ENCODE measurements at regions not wholly inside any gene's neighbourhood (a gene's known extent, or its start where the extent isn't known, plus 50 kb on each side); places are given as distances from the start of the nearest gene placed in this dataset.

DNA sequence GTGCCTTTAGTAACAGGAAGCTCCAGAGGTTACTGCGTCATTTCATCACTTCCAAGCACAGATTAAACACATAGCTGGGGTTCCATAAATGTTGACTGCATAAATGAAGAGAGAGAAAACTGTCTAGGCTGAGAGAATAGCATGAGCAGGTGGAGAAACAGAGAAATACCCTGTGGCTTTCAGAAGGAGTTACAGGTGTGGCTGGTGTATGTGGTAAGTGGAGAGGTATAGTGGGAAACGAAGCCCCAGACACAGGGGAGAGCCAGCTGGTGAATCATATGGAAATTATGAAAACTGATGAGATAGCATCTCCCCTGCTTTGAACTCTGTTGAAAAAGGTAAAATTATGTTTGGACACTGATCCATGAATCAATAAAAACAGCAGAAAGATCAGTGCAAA is 807.4 kb upstream of the POU3F3 start:
- TF ChIP-seq, protein P1, sequence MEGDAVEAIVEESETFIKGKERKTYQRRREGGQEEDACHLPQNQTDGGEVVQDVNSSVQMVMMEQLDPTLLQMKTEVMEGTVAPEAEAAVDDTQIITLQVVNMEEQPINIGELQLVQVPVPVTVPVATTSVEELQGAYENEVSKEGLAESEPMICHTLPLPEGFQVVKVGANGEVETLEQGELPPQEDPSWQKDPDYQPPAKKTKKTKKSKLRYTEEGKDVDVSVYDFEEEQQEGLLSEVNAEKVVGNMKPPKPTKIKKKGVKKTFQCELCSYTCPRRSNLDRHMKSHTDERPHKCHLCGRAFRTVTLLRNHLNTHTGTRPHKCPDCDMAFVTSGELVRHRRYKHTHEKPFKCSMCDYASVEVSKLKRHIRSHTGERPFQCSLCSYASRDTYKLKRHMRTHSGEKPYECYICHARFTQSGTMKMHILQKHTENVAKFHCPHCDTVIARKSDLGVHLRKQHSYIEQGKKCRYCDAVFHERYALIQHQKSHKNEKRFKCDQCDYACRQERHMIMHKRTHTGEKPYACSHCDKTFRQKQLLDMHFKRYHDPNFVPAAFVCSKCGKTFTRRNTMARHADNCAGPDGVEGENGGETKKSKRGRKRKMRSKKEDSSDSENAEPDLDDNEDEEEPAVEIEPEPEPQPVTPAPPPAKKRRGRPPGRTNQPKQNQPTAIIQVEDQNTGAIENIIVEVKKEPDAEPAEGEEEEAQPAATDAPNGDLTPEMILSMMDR (IDR thresholded peaks at IDR 0.05; ENCODE audit: borderline replicate concordance, extremely low read depth, low read length, poor library complexity, severe bottlenecking), result no peak
- TF ChIP-seq EZH2 (IDR thresholded peaks at IDR 0.05; ENCODE audit: borderline replicate concordance, low read depth, low read length, severe bottlenecking), result no peak
